ENCODE measurements at regions not wholly inside any gene's neighbourhood (a gene's known extent, or its start where the extent isn't known, plus 50 kb on each side); places are given as distances from the start of the nearest gene placed in this dataset.

GRCh38 chr2:236908439-236909192 lies 177.1 kb upstream of the COPS8 start:
- no peak for DNase-seq
- peaks cover 0 to 7% (median 0%) of the 10 kb centered on the region in 3 donors for H3K27me3 ChIP-seq
- intact Hi-C loops (cut with DNase I; ENCODE audit: low total_unique reads), result no loop called here
- 80 to 90% (median 85%) methylated on average over 15 to 16 of the region's 16 CpGs for WGBS, 5 donors
- TF ChIP-seq POLR2A (IDR thresholded peaks at IDR 0.05), result no peak
- H3K36me3 ChIP-seq, result no peaks in the 10 kb centered on the region
- no peak overlapping the region for H3K4me3 ChIP-seq
- H3K9me3 ChIP-seq, result no peaks in the 10 kb centered on the region
- no peak overlapping the region for H3K27ac ChIP-seq
- H3K4me1 ChIP-seq, result no peaks in the 10 kb centered on the region

GRCh38 chr2:236909193-236909504 lies 176.5 kb upstream of the COPS8 start:
- Histone ChIP-seq H3K4me3 (no peak overlapping the region), H3K4me1 (no peaks in the 10 kb centered on the region), H3K27ac (no peak overlapping the region), H3K27me3 (peaks cover 0 to 3% (median 0%) of the 10 kb centered on the region in 3 donors), H3K9me3 (no peaks in the 10 kb centered on the region), H3K36me3 (no peaks in the 10 kb centered on the region)
- intact Hi-C loops (cut with DNase I; ENCODE audit: low total_unique reads), result no loop called here
- no peak for DNase-seq
- 84 to 87% (median 86%) methylated on average over 5 to 7 of the region's 7 CpGs for WGBS, 5 donors
- TF ChIP-seq POLR2A (IDR thresholded peaks at IDR 0.05), result no peak
- TF ChIP-seq EP300 (IDR thresholded peaks at IDR 0.05), result no peak
- no peak for TF ChIP-seq POLR2AphosphoS5 (IDR thresholded peaks at IDR 0.05)
- TF ChIP-seq CTCF (IDR thresholded peaks at IDR 0.05), result no peak

GRCh38 chr2:236909802-236910201 lies 175.9 kb upstream of the COPS8 start:
- 87 to 90% (median 89%) methylated on average over 7 of the region's 7 CpGs for WGBS, 5 donors

GRCh38 chr2:236910781-236911495 lies 174.8 kb upstream of the COPS8 start:
- no peak for TF ChIP-seq POLR2A (IDR thresholded peaks at IDR 0.05)
- TF ChIP-seq EP300 (IDR thresholded peaks at IDR 0.05), result no peak
- no peak for TF ChIP-seq POLR2AphosphoS5 (IDR thresholded peaks at IDR 0.05)
- TF ChIP-seq CTCF (IDR thresholded peaks at IDR 0.05), result no peak
- peaks cover 0 to 3% (median 0%) of the 10 kb centered on the region in 3 donors for H3K27me3 ChIP-seq
- 85 to 91% (median 86%) methylated on average over 14 of the region's 14 CpGs for WGBS, 5 donors
- H3K27ac ChIP-seq, result no peak overlapping the region
- no peaks in the 10 kb centered on the region for H3K4me1 ChIP-seq
- intact Hi-C loops (cut with DNase I; ENCODE audit: low total_unique reads), result no loop called here
- no peaks in the 10 kb centered on the region for H3K9me3 ChIP-seq
- no peak for DNase-seq
- no peaks in the 10 kb centered on the region for H3K36me3 ChIP-seq
- no peak overlapping the region for H3K4me3 ChIP-seq

More at GRCh38 chr2:236909802-236910201, 175.9 kb upstream of the COPS8 start:
- no peaks in the 10 kb centered on the region for H3K4me1 ChIP-seq
- no peak overlapping the region for H3K4me3 ChIP-seq
- TF ChIP-seq CTCF (IDR thresholded peaks at IDR 0.05) (no peak), POLR2A (IDR thresholded peaks at IDR 0.05) (no peak), POLR2AphosphoS5 (IDR thresholded peaks at IDR 0.05) (no peak), EP300 (IDR thresholded peaks at IDR 0.05) (no peak)
- H3K9me3 ChIP-seq, result no peaks in the 10 kb centered on the region
- no peak for DNase-seq
- H3K27ac ChIP-seq, result no peak overlapping the region
- peaks cover 0 to 3% (median 0%) of the 10 kb centered on the region in 3 donors for H3K27me3 ChIP-seq
- intact Hi-C loops (cut with DNase I; ENCODE audit: low total_unique reads), result no loop called here
- no peaks in the 10 kb centered on the region for H3K36me3 ChIP-seq
